ENCODE measurements at regions not wholly inside any gene's neighbourhood (a gene's known extent, or its start where the extent isn't known, plus 50 kb on each side); places are given as distances from the start of the nearest gene placed in this dataset.

- no peak for TF ChIP-seq CTCF (IDR thresholded peaks at IDR 0.05)
- no peak for TF ChIP-seq POLR2A (IDR thresholded peaks at IDR 0.05)
Observed at GRCh38 chr17:77478899-77479298, 338.1 kb downstream of the SEC14L1 start.
